Ascending aorta (tissue), 2 donors: ENCODE measurements at regions not wholly inside any gene's neighbourhood (a gene's known extent, or its start where the extent isn't known, plus 50 kb on each side); places are given as distances from the start of the nearest gene placed in this dataset.

Experiments used
- DNase-seq, 2 donors: peaks; one replicate each; pipeline ENCODE4 v3.0.0-alpha.2; 2019; ENCODE audit warnings: low spot score in 2 of 2
- H3K27ac ChIP-seq, 2 donors: fragments of 200-600 bp; sonication (generic); one replicate each; pipeline ENCODE4 v1.5.1; 2016 to 2017; ENCODE audit warnings: mild to moderate bottlenecking in 1 of 2
- H3K27me3 ChIP-seq: fragments of 200-600 bp; sonication (generic); one replicate; pipeline ENCODE4 v1.5.1; 2017
- H3K36me3 ChIP-seq, 2 donors: fragments of 200-600 bp; sonication (generic); one replicate each; pipeline ENCODE4 v1.5.1; 2016
- H3K4me1 ChIP-seq, 2 donors: fragments of 200-600 bp; sonication (generic); one replicate each; pipeline ENCODE4 v1.5.1; 2016 to 2017; ENCODE audit warnings: mild to moderate bottlenecking in 1 of 2
- H3K4me3 ChIP-seq, 2 donors: fragments of 200-600 bp; sonication (generic); one replicate each; pipeline ENCODE4 v1.5.1; 2016 to 2017; ENCODE audit warnings: mild to moderate bottlenecking in 1 of 2
- H3K9me3 ChIP-seq, 2 donors: fragments of 200-600 bp; sonication (generic); one replicate each; pipeline ENCODE4 v1.5.1; 2016
- intact Hi-C: fragments of 100-400 bp; cut with DNase I; formaldehyde crosslinking; loops from one replicate; pipeline ENCODE4 v1.15.1; 2023
- TF ChIP-seq, protein P1 (sequence below), 3 experiments: fragments of 200-600 bp in 2 of 3; fragments of 450-650 bp in 1 of 3; sonication (generic) in 2 of 3; IDR thresholded peaks; one replicate each; pipeline ENCODE4 v1.5.1; 2016 to 2019; ENCODE audit warnings: antibody characterized with exemption in 3 of 3, mild to moderate bottlenecking in 1 of 3, moderate library complexity in 1 of 3

DNA sequence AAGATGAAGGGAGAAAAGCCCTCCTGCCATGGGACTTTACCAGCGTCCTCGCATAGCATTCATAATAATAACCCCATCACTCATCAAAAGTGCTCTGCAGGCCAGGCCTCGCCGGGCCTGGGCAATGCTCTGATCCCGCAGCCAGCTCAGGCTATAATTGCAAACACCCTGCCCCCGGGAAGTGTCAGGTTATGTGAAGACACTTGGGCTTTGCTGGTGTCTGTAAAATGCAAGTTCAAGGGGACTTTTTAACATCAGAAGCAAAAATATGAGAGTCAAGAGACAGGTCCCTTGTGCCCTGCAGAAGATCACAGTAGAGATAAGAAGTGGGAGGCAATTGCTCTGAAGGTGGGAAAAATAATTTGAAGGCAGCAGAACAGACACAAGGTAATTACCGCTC, 381.0 kb downstream of the MAFB start:
- Histone ChIP-seq H3K27me3 (no peaks in the 10 kb centered on the region), H3K4me3 (no peak overlapping the region), H3K4me1 (peaks cover 0 to 6% of the 10 kb centered on the region in 2 donors), H3K9me3 (no peaks in the 10 kb centered on the region), H3K27ac (no peak overlapping the region), H3K36me3 (no peaks in the 10 kb centered on the region)
- TF ChIP-seq, protein P1, sequence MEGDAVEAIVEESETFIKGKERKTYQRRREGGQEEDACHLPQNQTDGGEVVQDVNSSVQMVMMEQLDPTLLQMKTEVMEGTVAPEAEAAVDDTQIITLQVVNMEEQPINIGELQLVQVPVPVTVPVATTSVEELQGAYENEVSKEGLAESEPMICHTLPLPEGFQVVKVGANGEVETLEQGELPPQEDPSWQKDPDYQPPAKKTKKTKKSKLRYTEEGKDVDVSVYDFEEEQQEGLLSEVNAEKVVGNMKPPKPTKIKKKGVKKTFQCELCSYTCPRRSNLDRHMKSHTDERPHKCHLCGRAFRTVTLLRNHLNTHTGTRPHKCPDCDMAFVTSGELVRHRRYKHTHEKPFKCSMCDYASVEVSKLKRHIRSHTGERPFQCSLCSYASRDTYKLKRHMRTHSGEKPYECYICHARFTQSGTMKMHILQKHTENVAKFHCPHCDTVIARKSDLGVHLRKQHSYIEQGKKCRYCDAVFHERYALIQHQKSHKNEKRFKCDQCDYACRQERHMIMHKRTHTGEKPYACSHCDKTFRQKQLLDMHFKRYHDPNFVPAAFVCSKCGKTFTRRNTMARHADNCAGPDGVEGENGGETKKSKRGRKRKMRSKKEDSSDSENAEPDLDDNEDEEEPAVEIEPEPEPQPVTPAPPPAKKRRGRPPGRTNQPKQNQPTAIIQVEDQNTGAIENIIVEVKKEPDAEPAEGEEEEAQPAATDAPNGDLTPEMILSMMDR (IDR thresholded peaks at IDR 0.05), result no peak
- no peak for DNase-seq
- intact Hi-C loops, result no loop called here

DNA sequence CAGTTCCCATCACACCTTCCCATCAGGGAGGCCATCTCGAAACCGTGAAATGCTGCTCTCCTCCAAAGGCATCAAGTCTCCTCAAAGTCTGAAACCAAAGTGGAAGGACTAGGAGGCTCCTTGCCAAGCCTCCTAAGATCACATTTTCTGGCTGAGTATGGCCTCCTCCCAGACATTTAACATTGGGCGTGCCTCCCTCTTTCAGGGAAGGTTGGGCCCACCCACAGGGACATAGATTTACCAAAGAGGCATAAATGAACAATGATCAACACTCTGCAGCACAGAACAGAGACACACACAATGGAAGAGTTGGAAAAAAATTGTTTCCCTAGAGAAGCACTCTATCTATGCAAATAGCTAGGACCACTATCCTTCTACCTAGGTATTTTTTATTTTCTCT, 381.8 kb downstream of the MAFB start:
- intact Hi-C loops, result no loop called here
- Histone ChIP-seq H3K4me3 (no peak overlapping the region), H3K4me1 (peaks cover 0 to 6% of the 10 kb centered on the region in 2 donors), H3K9me3 (no peaks in the 10 kb centered on the region), H3K27me3 (no peaks in the 10 kb centered on the region), H3K36me3 (no peaks in the 10 kb centered on the region), H3K27ac (no peak overlapping the region)
- no peak for DNase-seq
- TF ChIP-seq, protein P1 (IDR thresholded peaks at IDR 0.05), result no peak

GRCh38 chr20:40305303-40305702, 383.7 kb downstream of the MAFB start:
- TF ChIP-seq, protein P1 (IDR thresholded peaks at IDR 0.05), result no peak
- intact Hi-C loops, result no loop called here
- H3K4me1 ChIP-seq, result peaks cover 0 to 6% of the 10 kb centered on the region in 2 donors
- DNase-seq, result no peak
- H3K4me3 ChIP-seq, result no peak overlapping the region
- no peaks in the 10 kb centered on the region for H3K9me3 ChIP-seq
- H3K36me3 ChIP-seq, result no peaks in the 10 kb centered on the region
- H3K27ac ChIP-seq, result no peak overlapping the region
- no peaks in the 10 kb centered on the region for H3K27me3 ChIP-seq

DNA sequence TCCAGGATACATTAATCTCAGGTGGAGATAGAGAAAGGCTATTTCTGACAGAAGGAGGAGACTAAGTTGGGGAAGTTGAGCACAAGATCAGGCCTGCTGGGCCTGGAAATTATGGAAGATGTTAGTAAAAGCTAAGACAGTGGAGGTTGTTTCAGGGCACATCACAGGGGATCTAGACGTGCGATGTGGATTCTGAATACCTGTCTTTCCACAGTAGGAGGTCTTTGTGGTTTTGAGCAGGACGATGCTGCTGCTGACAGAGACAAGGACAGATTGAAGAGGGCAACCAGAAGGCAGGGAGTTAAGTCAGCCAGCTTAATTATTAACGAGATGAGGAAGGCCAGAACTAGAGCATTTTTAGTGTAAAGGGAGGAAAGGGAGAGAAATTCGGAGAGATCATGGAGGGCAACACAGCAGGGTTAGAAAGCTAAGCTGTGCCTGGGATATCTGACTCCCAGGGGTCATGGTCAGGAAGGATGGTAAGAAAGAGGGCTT, 384.9 kb downstream of the MAFB start:
- Histone ChIP-seq H3K4me1 (peaks cover 0 to 6% of the 10 kb centered on the region in 2 donors), H3K27ac (no peak overlapping the region), H3K4me3 (no peak overlapping the region), H3K9me3 (no peaks in the 10 kb centered on the region), H3K27me3 (no peaks in the 10 kb centered on the region), H3K36me3 (no peaks in the 10 kb centered on the region)
- TF ChIP-seq, protein P1 (IDR thresholded peaks at IDR 0.05), result no peak
- intact Hi-C loops, result no loop called here
- no peak for DNase-seq

DNA sequence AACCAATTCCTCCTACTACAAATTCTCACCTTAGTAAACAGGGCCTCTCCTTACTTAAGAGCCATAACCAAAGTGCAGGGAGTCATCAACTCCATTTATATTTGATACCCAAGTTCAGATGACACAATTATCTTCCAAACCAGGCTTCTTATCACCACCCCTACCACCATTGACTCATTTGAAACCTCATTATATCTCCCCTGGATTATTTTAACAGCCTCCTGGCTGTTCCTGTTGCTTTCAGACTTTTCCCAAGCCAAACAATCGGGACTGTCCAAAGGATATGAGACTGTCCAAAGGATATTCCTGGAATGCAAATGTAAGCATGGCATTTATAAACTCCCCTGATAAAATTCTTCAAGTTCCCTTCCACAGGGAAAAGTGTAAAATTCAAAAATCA, 394.3 kb downstream of the MAFB start:
- Histone ChIP-seq H3K4me3 (no peak overlapping the region), H3K27ac (peak overlapping the region; percentile 70 to 77), H3K36me3 (no peaks in the 10 kb centered on the region), H3K4me1 (peaks cover 0 to 18% of the 10 kb centered on the region in 2 donors), H3K9me3 (peaks cover 0 to 6% of the 10 kb centered on the region in 2 donors), H3K27me3 (no peaks in the 10 kb centered on the region)
- intact Hi-C loops, result loop anchor here (5.0 to 10.0 kb wide), 3 partner anchors 213 to 1400 kb away; partner anchors contain the start of gene MAFB
- TF ChIP-seq, protein P1 (IDR thresholded peaks at IDR 0.05), result no peak
- DNase-seq, result no peak

DNA sequence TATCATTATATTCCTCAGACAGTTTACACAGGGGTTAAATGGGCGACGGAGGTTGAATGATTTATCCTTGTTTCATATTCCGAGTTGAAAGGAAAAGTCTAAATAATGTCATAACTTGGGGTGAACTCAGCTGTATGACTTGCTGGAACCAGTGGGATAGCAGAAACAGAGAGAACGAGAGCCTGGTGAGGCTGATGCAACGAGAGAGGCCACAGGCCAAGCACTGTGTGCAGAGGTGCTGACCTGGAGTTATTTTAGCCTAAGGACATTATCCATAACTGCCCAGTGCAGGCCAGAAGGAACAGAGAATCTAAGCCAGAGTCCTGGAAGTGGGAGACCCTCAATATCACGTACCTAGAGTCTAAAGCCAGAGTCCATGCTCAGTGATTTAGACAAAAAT, 394.9 kb downstream of the MAFB start:
- peaks cover 0 to 6% of the 10 kb centered on the region in 2 donors for H3K9me3 ChIP-seq
- TF ChIP-seq, protein P1 (IDR thresholded peaks at IDR 0.05), result no peak
- peak in 1 of 2 donors; percentile 67 for DNase-seq
- H3K27ac ChIP-seq, result peak overlapping the region; percentile 70 to 77
- no peak overlapping the region for H3K4me3 ChIP-seq
- intact Hi-C loops, result loop anchor here (5.0 to 10.0 kb wide), 3 partner anchors 213 to 1401 kb away; partner anchors contain the start of gene MAFB
- H3K36me3 ChIP-seq, result no peaks in the 10 kb centered on the region
- H3K4me1 ChIP-seq, result peaks cover 0 to 18% of the 10 kb centered on the region in 2 donors
- H3K27me3 ChIP-seq, result no peaks in the 10 kb centered on the region
